AG09319 (cell line): ENCODE measurements at regions not wholly inside any gene's neighbourhood (a gene's known extent, or its start where the extent isn't known, plus 50 kb on each side); places are given as distances from the start of the nearest gene placed in this dataset.

Experiments used
- DNase-seq: peaks from one replicate; pipeline ENCODE4 v3.0.0-alpha.2; 2010; ENCODE audit warnings: low read depth; ENCODE audit errors: extremely low read depth
- CTCF ChIP-seq: IDR thresholded peaks from 2 replicates; pipeline ENCODE4 v1.5.1; 2011; ENCODE audit warnings: low read depth, mild to moderate bottlenecking, inconsistent platforms, low read length, moderate library complexity

GRCh38 chr7:35468606-35469005 lies 214.7 kb upstream of the TBX20 start:
- DNase-seq, result no peak
- TF ChIP-seq CTCF, result no peak

- DNase-seq, result no peak
- no peak for TF ChIP-seq CTCF
Observed at GRCh38 chr7:35467456-35467978, 213.6 kb upstream of the TBX20 start.

GRCh38 chr7:35465791-35466336 lies 212.0 kb upstream of the TBX20 start:
- no peak for TF ChIP-seq CTCF
- no peak for DNase-seq

GRCh38 chr7:35463751-35464150 lies 209.9 kb upstream of the TBX20 start:
- no peak for DNase-seq
- no peak for TF ChIP-seq CTCF

- DNase-seq, result no peak
- no peak for TF ChIP-seq CTCF
Observed at GRCh38 chr7:35463176-35463700, 209.3 kb upstream of the TBX20 start.

GRCh38 chr7:35454575-35455385 lies 200.9 kb upstream of the TBX20 start:
- no peak for TF ChIP-seq CTCF
- no peak for DNase-seq

- TF ChIP-seq CTCF, result no peak
Observed at GRCh38 chr7:35450456-35451214, 196.7 kb upstream of the TBX20 start.

More at GRCh38 chr7:35450456-35451214, 196.7 kb upstream of the TBX20 start:
- no peak for DNase-seq
